ENCODE measurements at regions not wholly inside any gene's neighbourhood (a gene's known extent, or its start where the extent isn't known, plus 50 kb on each side); places are given as distances from the start of the nearest gene placed in this dataset.
"Not testable (repeated sequence)": the region's sequence is repeated elsewhere in the genome, so short reads cannot be mapped to it uniquely, and the experiment has no call there.

DNA sequence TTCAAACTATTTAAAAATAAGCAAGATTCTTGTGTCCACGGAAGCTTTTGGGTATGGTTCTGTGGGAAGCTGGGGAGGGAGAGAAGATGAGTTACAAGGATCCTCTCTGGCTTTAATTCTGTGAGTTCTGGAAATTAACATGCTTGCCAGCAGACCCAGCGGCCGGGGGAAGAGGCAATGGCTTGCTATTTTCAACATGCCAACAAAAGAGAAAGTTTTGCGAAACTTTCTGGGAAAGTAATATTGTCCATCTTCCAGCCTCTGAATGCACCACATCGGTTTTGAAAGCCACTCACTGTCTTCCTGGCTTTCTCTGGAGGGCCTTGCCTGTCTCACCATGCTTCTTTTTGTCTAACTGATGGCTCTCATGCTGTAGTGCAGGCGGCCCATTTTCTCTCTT, 85.7 kb downstream of the EN1 start:
- peaks cover 52% of the 10 kb centered on the region for H3K27me3 Mint-ChIP-seq
- ChIA-PET CTCF (no interaction called here), POLR2A (no interaction called here)
- H3K4me3 Mint-ChIP-seq, result no peak overlapping the region
- H3K27ac Mint-ChIP-seq, result no peak overlapping the region
- H3K4me1 Mint-ChIP-seq, result no peaks in the 10 kb centered on the region
- DNase-seq, result no peak
- no peaks in the 10 kb centered on the region for H3K36me3 Mint-ChIP-seq (ENCODE audit: low read depth)
- no peaks in the 10 kb centered on the region for H3K9me3 Mint-ChIP-seq (ENCODE audit: low read depth)
- intact Hi-C loops (cut with DNase I, micrococcal nuclease), result no loop called here
- no peak for ATAC-seq

- POLR2A ChIA-PET, result no interaction called here
- CTCF ChIA-PET, result no interaction called here
Observed at GRCh38 chr2:118755901-118756300, 91.5 kb downstream of the EN1 start.

DNA sequence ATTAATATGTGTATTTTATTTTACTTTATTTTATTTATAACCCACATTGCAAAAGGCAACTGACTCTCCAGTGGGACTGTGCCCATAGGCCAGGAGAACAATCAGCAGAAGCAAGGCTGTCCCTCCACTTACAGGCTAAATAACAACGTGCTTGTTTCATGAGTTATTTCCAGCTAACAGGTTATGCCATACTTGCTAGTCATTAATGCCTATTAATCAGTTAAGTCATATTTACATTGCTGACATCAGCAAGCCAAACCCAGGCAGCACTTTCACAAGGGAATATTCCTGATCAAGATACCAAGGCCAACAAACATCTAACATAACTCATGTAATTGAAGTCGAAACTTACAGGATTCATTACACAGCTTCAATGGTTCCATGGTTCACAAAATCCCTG, 92.1 kb downstream of the EN1 start:
- CTCF ChIA-PET, result no interaction called here
- Mint-ChIP-seq H3K4me1 (no peaks in the 10 kb centered on the region), H3K9me3 (ENCODE audit: low read depth) (no peaks in the 10 kb centered on the region), H3K27ac (no peak overlapping the region), H3K4me3 (no peak overlapping the region), H3K36me3 (ENCODE audit: low read depth) (no peaks in the 10 kb centered on the region), H3K27me3 (peaks cover 29% of the 10 kb centered on the region)
- POLR2A ChIA-PET, result no interaction called here
- DNase-seq (no peak), ATAC-seq (no peak)
- intact Hi-C loops (cut with DNase I, micrococcal nuclease), result no loop called here

More at GRCh38 chr2:118755901-118756300, 91.5 kb downstream of the EN1 start:
- intact Hi-C loops (cut with DNase I, micrococcal nuclease), result no loop called here
- DNase-seq (no peak), ATAC-seq (no peak)
- no peak overlapping the region for H3K27ac Mint-ChIP-seq
- H3K27me3 Mint-ChIP-seq, result peaks cover 31% of the 10 kb centered on the region
- H3K4me3 Mint-ChIP-seq, result no peak overlapping the region
- H3K4me1 Mint-ChIP-seq, result no peaks in the 10 kb centered on the region
- H3K36me3 Mint-ChIP-seq (ENCODE audit: low read depth), result no peaks in the 10 kb centered on the region
- H3K9me3 Mint-ChIP-seq (ENCODE audit: low read depth), result no peaks in the 10 kb centered on the region

DNA sequence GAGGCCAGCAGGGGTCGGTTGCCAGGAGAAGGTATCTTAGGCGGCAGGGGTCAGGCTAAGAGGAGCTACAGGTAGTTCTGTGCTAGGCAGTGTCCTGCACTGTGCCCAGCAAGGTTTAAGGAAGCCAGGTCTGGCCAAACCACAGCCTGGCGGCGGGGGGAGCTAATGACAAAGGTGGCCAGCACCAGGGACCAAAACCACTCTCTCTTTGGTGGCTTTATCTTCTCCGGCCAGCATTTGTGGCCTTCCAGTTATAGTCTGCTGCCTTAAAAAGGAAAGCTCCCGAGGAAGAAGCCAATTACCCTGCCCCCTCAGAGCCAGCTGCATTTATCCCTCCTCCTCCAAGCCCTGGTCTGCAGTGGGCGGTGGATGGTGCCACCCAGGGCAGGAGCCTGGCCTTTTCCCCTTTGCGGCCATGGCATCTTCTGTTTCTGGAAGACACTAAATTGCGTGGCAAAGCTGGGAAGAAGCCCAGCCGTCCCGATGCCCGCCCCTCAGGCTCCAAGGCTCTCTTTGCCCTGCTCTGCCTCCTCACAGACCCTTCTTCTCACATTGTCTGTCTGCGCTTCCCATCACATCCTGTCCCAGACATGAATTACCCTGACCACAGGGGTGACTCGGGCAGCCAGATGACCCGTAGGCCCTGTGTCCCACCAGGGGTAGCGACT, 94.6 kb downstream of the EN1 start:
- Mint-ChIP-seq H3K9me3 (ENCODE audit: low read depth) (no peaks in the 10 kb centered on the region), H3K4me3 (no peak overlapping the region), H3K27ac (no peak overlapping the region), H3K4me1 (no peaks in the 10 kb centered on the region), H3K27me3 (peaks cover 19% of the 10 kb centered on the region), H3K36me3 (ENCODE audit: low read depth) (no peaks in the 10 kb centered on the region)
- ChIA-PET POLR2A (no interaction called here), CTCF (no interaction called here)
- no peak for DNase-seq
- no peak for ATAC-seq
- intact Hi-C loops (cut with DNase I, micrococcal nuclease), result no loop called here

DNA sequence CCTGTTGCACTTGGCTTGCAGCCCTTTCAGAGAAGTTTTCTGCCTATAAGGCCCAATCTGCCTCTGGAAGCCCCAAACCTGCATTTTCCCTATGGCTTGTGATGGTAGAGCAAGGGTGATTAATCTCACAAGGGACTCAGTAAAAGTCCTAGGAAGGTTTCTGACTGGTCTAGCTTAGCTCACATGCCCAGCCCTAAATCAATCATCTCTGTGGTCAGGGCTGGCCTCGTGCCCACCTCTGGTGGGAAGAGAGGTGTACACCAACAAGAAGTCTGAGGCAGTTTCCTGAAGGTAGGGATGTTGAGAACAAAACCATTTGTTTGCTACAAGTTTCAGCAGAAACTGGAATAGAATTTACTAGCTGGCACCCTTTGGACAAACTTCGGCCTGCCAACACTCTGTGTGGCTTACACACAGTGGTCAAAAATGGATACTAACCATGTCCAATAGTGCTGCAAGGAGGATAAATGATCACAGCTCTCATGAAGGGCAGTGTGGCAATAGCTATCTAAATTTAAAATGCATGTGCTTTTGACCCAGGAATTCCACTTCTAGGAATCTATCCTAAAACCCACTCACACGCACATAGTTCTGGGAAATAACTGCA, 96.4 kb downstream of the EN1 start:
- Mint-ChIP-seq H3K36me3 (ENCODE audit: low read depth) (no peaks in the 10 kb centered on the region), H3K4me1 (no peaks in the 10 kb centered on the region), H3K9me3 (ENCODE audit: low read depth) (no peaks in the 10 kb centered on the region), H3K27me3 (peaks cover 21% of the 10 kb centered on the region), H3K27ac (no peak overlapping the region), H3K4me3 (no peak overlapping the region)
- DNase-seq (no peak), ATAC-seq (no peak)
- CTCF ChIA-PET, result no interaction called here
- intact Hi-C loops (cut with DNase I, micrococcal nuclease), result no loop called here
- POLR2A ChIA-PET, result no interaction called here

GRCh38 chr2:118748245-118748885, 99.1 kb downstream of the EN1 start:
- ChIA-PET CTCF (no interaction called here), POLR2A (no interaction called here)
- peaks cover 11% of the 10 kb centered on the region for H3K9me3 Mint-ChIP-seq (ENCODE audit: low read depth)
- no peak overlapping the region for H3K4me3 Mint-ChIP-seq
- DNase-seq (no peak), ATAC-seq (no peak)
- intact Hi-C loops (cut with DNase I, micrococcal nuclease), result no loop called here
- H3K4me1 Mint-ChIP-seq, result no peaks in the 10 kb centered on the region
- H3K27me3 Mint-ChIP-seq, result peaks cover 19% of the 10 kb centered on the region
- H3K27ac Mint-ChIP-seq, result no peak overlapping the region
- no peaks in the 10 kb centered on the region for H3K36me3 Mint-ChIP-seq (ENCODE audit: low read depth)

- Mint-ChIP-seq H3K27me3 (peaks cover 19% of the 10 kb centered on the region), H3K4me1 (no peaks in the 10 kb centered on the region), H3K36me3 (ENCODE audit: low read depth) (no peaks in the 10 kb centered on the region), H3K4me3 (no peak overlapping the region), H3K9me3 (ENCODE audit: low read depth) (peaks cover 11% of the 10 kb centered on the region), H3K27ac (no peak overlapping the region)
- ATAC-seq (no peak), DNase-seq (no peak)
- ChIA-PET POLR2A (no interaction called here), CTCF (no interaction called here)
- intact Hi-C loops (cut with DNase I, micrococcal nuclease), result no loop called here
Observed at GRCh38 chr2:118747637-118748036, 99.8 kb downstream of the EN1 start.

DNA sequence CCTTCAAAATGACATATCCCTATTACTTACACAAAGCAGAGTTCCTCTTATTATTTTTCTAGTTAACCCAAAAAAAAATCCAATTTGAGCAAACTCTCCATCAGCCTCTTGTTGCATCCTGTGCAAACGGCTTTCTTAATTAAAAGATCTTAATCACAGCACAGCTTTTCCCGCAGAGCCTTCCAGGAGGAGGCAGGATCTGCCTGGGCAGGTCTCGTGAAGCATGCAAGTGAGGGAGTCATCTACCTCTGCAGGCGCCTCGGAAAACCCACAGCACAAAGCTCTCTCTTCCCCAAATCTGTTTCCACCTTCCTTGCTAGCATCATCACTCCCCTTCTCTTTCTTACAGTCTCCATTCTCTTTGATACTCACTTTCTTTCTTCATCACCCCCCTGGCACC, 100.4 kb downstream of the EN1 start:
- POLR2A ChIA-PET, result no interaction called here

DNA sequence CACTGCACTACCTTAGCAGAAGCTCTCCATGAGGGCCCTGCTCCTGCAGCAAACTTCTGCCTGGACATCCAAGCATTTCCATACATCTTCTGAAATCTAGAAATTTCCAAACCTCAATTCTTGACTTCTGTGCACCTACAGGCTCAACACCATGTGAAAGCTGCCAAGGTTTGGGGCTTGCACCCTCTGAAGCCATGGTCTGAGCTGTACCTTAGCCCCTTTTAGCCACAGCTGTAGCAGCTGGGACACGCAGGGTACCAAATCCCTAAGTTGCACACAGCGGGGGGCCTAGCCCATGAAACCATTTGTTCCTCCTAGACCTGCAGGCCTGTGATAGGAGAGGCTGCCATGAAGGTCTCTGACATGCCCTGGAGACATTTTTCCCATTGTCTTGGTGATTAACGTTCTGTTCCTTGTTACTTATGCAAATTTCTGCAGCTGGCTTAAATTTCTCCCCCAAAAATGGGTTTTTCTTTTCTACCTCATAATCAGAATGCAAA, 102.7 kb downstream of the EN1 start:
- CTCF ChIA-PET, POLR2A ChIA-PET: not testable (repeated sequence)

More for the DNA sequence above, 100.4 kb downstream of the EN1 start:
- H3K36me3 Mint-ChIP-seq (ENCODE audit: low read depth), result no peaks in the 10 kb centered on the region
- no peak for ATAC-seq
- H3K4me3 Mint-ChIP-seq, result no peak overlapping the region
- H3K4me1 Mint-ChIP-seq, result no peaks in the 10 kb centered on the region
- no peak for DNase-seq
- CTCF ChIA-PET, result no interaction called here
- no peak overlapping the region for H3K27ac Mint-ChIP-seq
- H3K9me3 Mint-ChIP-seq (ENCODE audit: low read depth), result peaks cover 14% of the 10 kb centered on the region
- intact Hi-C loops (cut with DNase I, micrococcal nuclease), result no loop called here
- peaks cover 19% of the 10 kb centered on the region for H3K27me3 Mint-ChIP-seq

DNA sequence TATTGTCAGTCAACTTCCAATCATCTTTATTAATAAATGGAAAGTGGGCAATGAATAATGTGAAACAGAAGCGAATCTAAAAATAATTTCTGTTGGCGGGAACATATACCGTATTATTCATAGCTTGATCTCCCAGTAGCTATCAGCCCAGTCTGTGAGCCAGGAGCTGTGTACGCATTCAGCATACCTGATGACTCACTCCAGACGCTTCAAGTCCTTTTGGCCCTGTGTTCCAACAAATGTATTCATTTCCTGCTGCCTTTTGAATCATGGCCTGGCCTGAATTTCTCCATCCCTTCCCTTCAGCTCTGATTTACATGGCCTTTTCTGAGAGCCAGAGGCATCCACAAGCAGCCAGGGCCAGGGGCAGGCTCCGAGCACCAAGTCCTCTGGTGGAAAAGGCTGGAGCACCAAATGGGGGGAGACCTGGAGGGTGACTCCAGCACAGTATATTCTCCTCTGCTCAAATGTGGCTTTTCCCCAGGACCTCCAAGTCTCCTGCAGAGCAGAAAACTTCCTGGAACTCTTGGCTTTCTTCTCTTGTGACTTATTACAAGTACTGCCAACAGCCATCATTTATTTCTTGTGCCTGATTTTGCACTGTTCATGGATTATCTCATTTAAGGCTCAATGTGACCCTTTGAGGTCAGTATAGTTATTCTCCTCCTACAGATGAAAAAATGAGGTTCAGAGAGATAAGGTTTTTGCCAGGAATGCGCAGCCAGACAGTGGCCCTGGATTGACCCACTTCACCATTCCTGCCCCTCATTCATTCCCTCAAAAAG, 108.7 kb downstream of the EN1 start:
- H3K27ac Mint-ChIP-seq, result no peak overlapping the region

More for the DNA sequence above, 102.7 kb downstream of the EN1 start:
- H3K27ac Mint-ChIP-seq; H3K4me1 Mint-ChIP-seq; H3K36me3 Mint-ChIP-seq (ENCODE audit: low read depth); H3K4me3 Mint-ChIP-seq; ATAC-seq; intact Hi-C loops (cut with DNase I, micrococcal nuclease); DNase-seq: not testable (repeated sequence)
- Mint-ChIP-seq H3K9me3 (ENCODE audit: low read depth) (peaks cover 14% of the 10 kb centered on the region), H3K27me3 (peaks cover 20% of the 10 kb centered on the region)

DNA sequence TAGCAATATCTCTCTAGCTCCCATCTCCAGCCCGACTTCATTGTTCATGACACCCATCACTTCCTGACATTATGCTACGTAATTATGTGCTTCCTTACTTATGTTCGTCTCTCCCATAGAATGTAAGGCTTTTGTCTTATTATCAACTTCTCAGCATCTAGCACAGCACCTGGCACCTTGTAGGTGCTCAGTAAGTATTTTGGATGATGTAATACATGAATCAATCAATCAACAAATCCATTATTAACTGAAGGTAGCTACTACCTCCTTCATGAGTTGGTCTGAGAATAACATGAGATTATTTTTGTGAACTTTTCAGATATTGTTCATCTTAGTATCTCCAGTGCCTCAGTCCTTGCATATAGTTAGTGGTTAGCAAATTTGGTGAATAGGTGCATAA, 109.3 kb downstream of the EN1 start:
- Mint-ChIP-seq H3K27ac (no peak overlapping the region), H3K27me3 (peaks cover 23% of the 10 kb centered on the region), H3K36me3 (ENCODE audit: low read depth) (no peaks in the 10 kb centered on the region), H3K4me3 (no peak overlapping the region), H3K9me3 (ENCODE audit: low read depth) (peaks cover 3% of the 10 kb centered on the region), H3K4me1 (no peaks in the 10 kb centered on the region)
- CTCF ChIA-PET, result no interaction called here
- intact Hi-C loops (cut with DNase I, micrococcal nuclease), result no loop called here
- POLR2A ChIA-PET, result no interaction called here
- DNase-seq (no peak), ATAC-seq (no peak)

More for the DNA sequence above, 108.7 kb downstream of the EN1 start:
- ChIA-PET CTCF (no interaction called here), POLR2A (no interaction called here)
- peaks cover 23% of the 10 kb centered on the region for H3K27me3 Mint-ChIP-seq
- intact Hi-C loops (cut with DNase I, micrococcal nuclease), result no loop called here
- no peak for DNase-seq
- no peak overlapping the region for H3K4me3 Mint-ChIP-seq
- peaks cover 3% of the 10 kb centered on the region for H3K9me3 Mint-ChIP-seq (ENCODE audit: low read depth)
- no peaks in the 10 kb centered on the region for H3K4me1 Mint-ChIP-seq
- H3K36me3 Mint-ChIP-seq (ENCODE audit: low read depth), result no peaks in the 10 kb centered on the region
- ATAC-seq, result no peak

DNA sequence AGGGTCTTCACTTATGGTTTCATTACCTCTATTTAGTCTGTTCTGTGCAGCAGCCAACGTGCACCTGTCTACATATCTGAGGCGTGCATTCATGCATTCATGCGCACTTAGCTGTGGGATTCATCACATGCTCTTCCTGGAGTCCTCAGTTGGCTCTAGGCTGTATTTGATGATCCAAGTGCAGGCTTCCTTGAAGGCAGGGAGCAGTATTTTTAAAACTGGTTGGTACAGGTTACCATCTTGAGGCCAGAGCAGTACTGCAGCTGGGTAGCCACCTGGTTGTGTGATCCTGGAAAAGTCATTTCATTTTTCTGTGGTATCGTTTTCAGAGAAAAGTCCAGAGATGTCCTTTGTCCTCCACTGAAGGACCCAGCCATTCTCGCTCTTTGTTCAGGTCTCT, 109.8 kb downstream of the EN1 start:
- intact Hi-C loops (cut with DNase I, micrococcal nuclease), result no loop called here
- Mint-ChIP-seq H3K4me1 (no peaks in the 10 kb centered on the region), H3K27ac (no peak overlapping the region), H3K9me3 (ENCODE audit: low read depth) (peaks cover 3% of the 10 kb centered on the region), H3K27me3 (peaks cover 23% of the 10 kb centered on the region), H3K36me3 (ENCODE audit: low read depth) (no peaks in the 10 kb centered on the region), H3K4me3 (no peak overlapping the region)
- DNase-seq (no peak), ATAC-seq (no peak)
- POLR2A ChIA-PET, result no interaction called here
- CTCF ChIA-PET, result no interaction called here

All from activated CD4-positive, alpha-beta T cell treated with anti-CD3 and anti-CD28 coated beads for 36 hours (primary cell).